GM13977 (cell line): ENCODE measurements at regions not wholly inside any gene's neighbourhood (a gene's known extent, or its start where the extent isn't known, plus 50 kb on each side); places are given as distances from the start of the nearest gene placed in this dataset.

Source experiments
- DNase-seq: peaks from one replicate; pipeline ENCODE4 v3.0.0; 2012; ENCODE audit warnings: low spot score
- in situ Hi-C: fragments of 300-500 bp; cut with MboI; formaldehyde crosslinking; loops from one replicate; pipeline ENCODE4 v1.12.0; 2022; ENCODE audit warnings: low sequenced_read_pairs, low pct_unique_long_range_greater_than_20kb, mixed read lengths, inconsistent platforms; ENCODE audit not compliant: unreplicated experiment
- TF ChIP-seq, protein P1 (sequence below): IDR thresholded peaks from 2 replicates; pipeline ENCODE4 v1.5.1; 2012; ENCODE audit warnings: mild to moderate bottlenecking, control low read depth; ENCODE audit not compliant: insufficient read depth; ENCODE audit errors: extremely low read depth, missing control alignments

GRCh38 chr21:38556390-38556789, 58.1 kb upstream of the ERG start:
- TF ChIP-seq, protein P1, sequence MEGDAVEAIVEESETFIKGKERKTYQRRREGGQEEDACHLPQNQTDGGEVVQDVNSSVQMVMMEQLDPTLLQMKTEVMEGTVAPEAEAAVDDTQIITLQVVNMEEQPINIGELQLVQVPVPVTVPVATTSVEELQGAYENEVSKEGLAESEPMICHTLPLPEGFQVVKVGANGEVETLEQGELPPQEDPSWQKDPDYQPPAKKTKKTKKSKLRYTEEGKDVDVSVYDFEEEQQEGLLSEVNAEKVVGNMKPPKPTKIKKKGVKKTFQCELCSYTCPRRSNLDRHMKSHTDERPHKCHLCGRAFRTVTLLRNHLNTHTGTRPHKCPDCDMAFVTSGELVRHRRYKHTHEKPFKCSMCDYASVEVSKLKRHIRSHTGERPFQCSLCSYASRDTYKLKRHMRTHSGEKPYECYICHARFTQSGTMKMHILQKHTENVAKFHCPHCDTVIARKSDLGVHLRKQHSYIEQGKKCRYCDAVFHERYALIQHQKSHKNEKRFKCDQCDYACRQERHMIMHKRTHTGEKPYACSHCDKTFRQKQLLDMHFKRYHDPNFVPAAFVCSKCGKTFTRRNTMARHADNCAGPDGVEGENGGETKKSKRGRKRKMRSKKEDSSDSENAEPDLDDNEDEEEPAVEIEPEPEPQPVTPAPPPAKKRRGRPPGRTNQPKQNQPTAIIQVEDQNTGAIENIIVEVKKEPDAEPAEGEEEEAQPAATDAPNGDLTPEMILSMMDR = no peak
- DNase-seq = no peak
- in situ Hi-C loops = no loop called here

DNA sequence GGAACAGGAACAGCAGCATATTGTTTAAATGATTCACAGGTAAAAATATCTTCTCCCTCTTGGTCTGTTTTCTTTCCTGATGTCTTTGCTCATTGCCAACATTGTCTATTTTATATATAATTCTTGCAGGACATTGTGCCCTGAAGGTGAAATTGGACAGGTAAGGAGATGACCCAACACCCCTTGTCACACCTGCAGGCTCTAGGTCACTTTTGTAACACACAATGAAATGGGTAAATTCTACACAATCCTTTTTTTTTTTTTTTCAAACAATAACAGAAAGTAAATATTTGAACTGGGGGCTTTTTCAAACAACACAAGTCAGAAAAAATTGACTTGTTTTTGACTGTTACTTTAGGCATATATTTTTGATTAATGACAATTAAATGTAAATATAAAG, 62.9 kb upstream of the ERG start:
- in situ Hi-C loops = no loop called here
- TF ChIP-seq, protein P1 = no peak
- DNase-seq = no peak

- TF ChIP-seq, protein P1 = no peak
- DNase-seq = no peak
- in situ Hi-C loops = no loop called here
Measured at GRCh38 chr21:38561613-38562581, 63.6 kb upstream of the ERG start.

DNA sequence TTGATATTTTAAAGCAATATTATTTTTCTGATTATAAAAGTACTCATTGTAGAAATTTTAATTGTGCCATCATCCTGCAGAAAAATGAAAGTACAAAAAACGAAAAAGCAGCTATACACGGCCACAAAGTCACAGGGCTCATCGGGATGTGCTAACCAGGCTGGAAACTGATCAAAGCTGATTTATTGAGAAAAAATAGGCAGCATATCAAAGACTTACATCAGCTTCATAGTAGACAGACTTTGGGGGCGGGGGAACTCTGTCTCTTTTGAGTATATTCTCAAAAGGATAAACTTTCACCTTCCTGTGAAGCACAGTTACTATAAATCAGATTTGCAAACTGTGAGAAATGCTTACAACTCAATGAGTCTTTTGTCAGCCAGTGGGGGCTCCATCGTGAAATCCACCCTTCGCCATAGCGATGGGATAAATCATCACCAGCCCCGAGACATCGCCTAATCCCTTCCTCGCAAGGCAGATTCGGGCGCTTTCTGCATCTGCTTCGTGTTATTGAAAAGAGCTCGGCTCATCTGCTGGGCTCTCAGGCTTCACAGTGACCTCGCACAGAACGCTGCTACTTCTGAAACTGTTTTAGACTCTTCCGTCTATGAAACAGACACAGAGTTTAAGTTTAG, 69.2 kb upstream of the ERG start:
- DNase-seq = no peak
- TF ChIP-seq, protein P1 = no peak
- in situ Hi-C loops = no loop called here

DNA sequence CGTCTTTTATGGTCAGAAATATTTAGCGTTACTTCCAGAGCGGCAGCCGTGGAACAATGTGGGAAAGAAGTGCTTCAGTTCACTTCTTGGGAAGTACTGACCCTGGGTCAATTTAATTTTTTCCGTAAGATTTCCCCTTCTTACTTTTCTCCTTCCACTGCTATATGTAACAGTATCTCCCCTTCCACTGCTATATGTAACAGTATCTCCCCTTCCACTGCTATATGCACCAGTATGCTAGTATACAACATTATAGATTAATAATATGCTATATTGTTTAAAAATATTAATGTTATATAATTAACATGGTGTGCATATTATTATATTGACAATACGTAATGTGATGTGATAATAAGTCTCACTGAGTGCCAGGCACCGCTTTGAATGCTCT, 69.7 kb upstream of the ERG start:
- DNase-seq = no peak
- TF ChIP-seq, protein P1 = no peak
- in situ Hi-C loops = no loop called here

GRCh38 chr21:38569733-38570132, 71.5 kb upstream of the ERG start:
- in situ Hi-C loops = no loop called here
- TF ChIP-seq, protein P1 = no peak
- DNase-seq = no peak
